Activated naive CD8-positive, alpha-beta T cell treated with anti-CD3 and anti-CD28 coated beads, Interleukin-2, amount 50 U/mL, for 24 hours (primary cell): ENCODE measurements at regions not wholly inside any gene's neighbourhood (a gene's known extent, or its start where the extent isn't known, plus 50 kb on each side); places are given as distances from the start of the nearest gene placed in this dataset.

Source experiments
- ATAC-seq: fragments of 150-1000 bp; cut with Tn5 transposase; one replicate; pipeline ENCODE4 v1.10.0; 2021
- DNase-seq: peaks from one replicate; pipeline ENCODE4 v3.0.0; 2021
- H3K27ac Mint-ChIP-seq: one replicate; pipeline ENCODE4 v1.8.0; 2021; ENCODE audit warnings: mild to moderate bottlenecking, mixed read lengths
- H3K27me3 Mint-ChIP-seq: one replicate; pipeline ENCODE4 v1.8.0; 2021; ENCODE audit warnings: mixed read lengths
- H3K36me3 Mint-ChIP-seq: one replicate; pipeline ENCODE4 v1.8.0; 2021; ENCODE audit warnings: low read depth, mixed read lengths
- H3K4me1 Mint-ChIP-seq: one replicate; pipeline ENCODE4 v1.8.0; 2021; ENCODE audit warnings: mixed read lengths
- H3K4me3 Mint-ChIP-seq: one replicate; pipeline ENCODE4 v1.8.0; 2021; ENCODE audit warnings: mild to moderate bottlenecking, moderate library complexity, mixed read lengths
- H3K9me3 Mint-ChIP-seq: one replicate; pipeline ENCODE4 v1.8.0; 2021; ENCODE audit warnings: mixed read lengths

- Mint-ChIP-seq H3K9me3 (peaks cover 21% of the 10 kb centered on the region), H3K4me1 (peaks cover 7% of the 10 kb centered on the region), H3K36me3 (peaks cover 2% of the 10 kb centered on the region), H3K27ac (no peak overlapping the region), H3K27me3 (peaks cover 37% of the 10 kb centered on the region), H3K4me3 (no peak overlapping the region)
- DNase-seq (no peak), ATAC-seq (no peak)
These were observed 271.2 kb downstream of the ZEB1 start for GRCh38 chr10:31590023-31590800.

DNA sequence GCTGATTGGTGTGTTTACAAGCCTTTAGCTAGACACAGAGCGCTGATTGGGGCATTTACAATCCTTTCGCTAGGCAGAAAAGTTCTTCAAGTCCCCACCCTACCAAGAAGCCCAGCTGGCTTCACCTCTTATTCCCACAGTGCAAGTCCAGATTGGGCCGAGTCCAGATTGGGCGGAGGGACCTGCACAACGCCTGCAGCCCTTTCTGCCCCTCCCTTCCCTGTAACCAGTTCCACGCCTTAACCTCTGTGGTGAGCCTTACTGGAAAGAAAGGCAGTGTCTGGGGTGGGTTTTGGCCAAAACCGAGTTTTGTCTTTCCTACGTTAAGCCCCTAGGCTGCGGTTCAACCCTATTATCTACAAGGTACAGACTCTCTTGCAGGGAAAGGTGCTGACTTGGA, 268.7 kb downstream of the ZEB1 start:
- peaks cover 28% of the 10 kb centered on the region for H3K27me3 Mint-ChIP-seq

GRCh38 chr10:31586723-31587638, 268.0 kb downstream of the ZEB1 start:
- Mint-ChIP-seq H3K36me3 (no peaks in the 10 kb centered on the region), H3K4me1 (peaks cover 11% of the 10 kb centered on the region), H3K9me3 (peaks cover 18% of the 10 kb centered on the region), H3K4me3 (no peak overlapping the region), H3K27me3 (peaks cover 25% of the 10 kb centered on the region), H3K27ac (no peak overlapping the region)
- no peak for ATAC-seq
- DNase-seq = no peak

More for the DNA sequence above, 268.7 kb downstream of the ZEB1 start:
- Mint-ChIP-seq H3K4me3 (no peak overlapping the region), H3K4me1 (peaks cover 7% of the 10 kb centered on the region), H3K9me3 (peaks cover 21% of the 10 kb centered on the region), H3K36me3 (peaks cover 2% of the 10 kb centered on the region), H3K27ac (no peak overlapping the region)
- ATAC-seq (no peak), DNase-seq (no peak)

DNA sequence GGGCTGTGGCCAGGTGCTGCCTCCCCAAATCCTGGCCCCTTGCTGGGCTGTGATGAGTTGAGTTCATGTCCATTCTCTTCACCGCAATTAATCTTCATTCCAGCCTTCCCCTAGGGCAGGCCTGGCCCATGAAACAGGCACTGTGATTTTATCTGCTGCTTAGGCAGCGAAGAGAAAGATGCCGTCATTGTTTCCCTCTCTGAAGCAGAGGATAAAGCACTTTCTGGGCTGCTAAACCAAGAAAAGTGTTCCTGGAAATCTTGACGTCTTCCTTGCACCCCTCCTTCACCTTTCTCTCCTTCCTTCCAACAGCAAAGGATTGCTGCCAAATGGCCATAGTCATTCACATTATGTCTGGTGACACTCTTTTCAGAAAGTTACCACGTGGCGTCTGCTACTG, 265.9 kb downstream of the ZEB1 start:
- DNase-seq (no peak), ATAC-seq (no peak)
- Mint-ChIP-seq H3K9me3 (peaks cover under 1% of the 10 kb centered on the region), H3K4me1 (peaks cover 14% of the 10 kb centered on the region), H3K36me3 (no peaks in the 10 kb centered on the region), H3K27me3 (peaks cover 17% of the 10 kb centered on the region), H3K27ac (no peak overlapping the region), H3K4me3 (no peak overlapping the region)

DNA sequence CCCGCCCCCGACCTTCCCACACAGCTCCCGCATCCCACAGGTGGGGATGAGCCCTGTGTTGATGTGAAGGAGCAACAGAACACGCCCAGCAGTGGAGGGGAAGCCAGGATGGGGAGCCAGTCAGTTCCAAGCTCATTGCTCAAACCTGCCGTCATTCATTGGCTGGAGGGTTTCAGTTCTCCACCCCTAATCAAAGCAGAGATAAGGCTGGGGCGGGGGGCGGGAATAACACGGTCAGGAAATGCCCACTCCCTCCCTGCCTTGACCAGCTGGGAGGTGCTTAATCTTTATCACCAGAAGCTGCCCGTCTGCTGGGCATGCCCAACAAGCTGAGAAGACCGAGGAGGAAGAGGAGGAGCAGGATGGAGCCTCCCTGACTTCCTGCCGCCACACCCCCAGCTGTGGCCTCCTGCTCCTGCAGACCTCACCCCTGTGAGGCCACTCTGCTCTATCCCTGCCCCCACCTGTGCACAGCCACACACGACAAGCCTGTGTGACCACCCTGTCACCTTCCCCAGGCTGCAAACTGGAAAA, 265.1 kb downstream of the ZEB1 start:
- Mint-ChIP-seq H3K27ac (no peak overlapping the region), H3K27me3 (peaks cover 17% of the 10 kb centered on the region), H3K9me3 (no peaks in the 10 kb centered on the region), H3K36me3 (no peaks in the 10 kb centered on the region), H3K4me3 (no peak overlapping the region), H3K4me1 (peaks cover 14% of the 10 kb centered on the region)
- ATAC-seq (no peak), DNase-seq (no peak)

DNA sequence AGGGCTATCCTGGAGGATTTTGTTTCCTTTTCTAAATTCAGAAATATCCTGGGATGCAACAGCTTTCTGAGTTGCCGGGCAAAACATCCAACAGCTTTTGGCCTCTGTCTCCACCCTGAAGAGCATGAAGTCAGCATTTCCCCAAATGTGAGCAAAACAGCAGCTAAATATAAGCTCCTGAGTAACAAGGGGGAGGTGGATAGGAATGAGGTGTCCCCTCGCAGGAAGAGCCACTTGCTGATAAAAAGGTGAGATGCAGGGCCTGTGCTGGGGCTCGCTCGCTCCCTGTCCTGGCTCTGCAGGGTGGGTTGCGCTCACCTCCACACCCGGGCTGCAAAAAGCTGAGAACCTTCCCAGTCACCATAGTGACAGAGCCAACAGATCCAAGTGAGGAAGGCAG, 264.3 kb downstream of the ZEB1 start:
- ATAC-seq (no peak), DNase-seq (no peak)
- Mint-ChIP-seq H3K36me3 (peaks cover 2% of the 10 kb centered on the region), H3K4me1 (peaks cover 21% of the 10 kb centered on the region), H3K9me3 (no peaks in the 10 kb centered on the region), H3K4me3 (no peak overlapping the region), H3K27ac (no peak overlapping the region), H3K27me3 (peaks cover 17% of the 10 kb centered on the region)

DNA sequence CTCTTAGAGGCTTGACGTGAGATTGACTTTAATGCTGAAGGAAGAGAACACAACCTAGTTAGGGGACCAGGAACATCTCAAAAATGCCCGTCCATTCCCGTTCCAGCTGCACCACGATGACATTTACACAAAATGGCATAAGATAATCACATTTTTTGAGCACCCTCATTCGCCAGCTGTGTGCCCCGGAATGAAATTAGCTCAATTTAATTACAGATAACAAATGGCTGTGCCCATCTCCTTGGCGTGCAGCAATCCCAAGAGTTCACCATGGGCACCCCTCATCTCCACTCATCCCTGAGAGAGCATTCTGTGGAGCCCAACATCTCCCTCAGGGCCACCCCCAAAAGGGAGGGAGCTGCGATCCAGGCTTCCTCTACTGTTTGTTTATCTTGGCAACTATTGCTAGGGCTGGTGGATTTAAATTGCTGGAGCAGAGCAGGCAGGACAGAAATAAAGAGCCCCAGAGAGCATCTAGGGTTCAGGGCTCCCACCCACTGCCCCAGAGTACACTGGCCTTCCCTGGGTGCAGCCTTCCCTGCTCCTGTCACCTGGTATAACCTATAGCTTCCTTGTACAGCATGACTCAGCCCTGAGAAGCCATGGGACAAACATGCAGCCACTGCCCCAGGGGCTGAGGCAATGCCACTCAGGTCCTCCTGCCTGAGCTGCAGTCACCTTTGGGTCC, 263.5 kb downstream of the ZEB1 start:
- peaks cover 24% of the 10 kb centered on the region for H3K4me1 Mint-ChIP-seq
- no peak for DNase-seq
- H3K27me3 Mint-ChIP-seq = peaks cover 15% of the 10 kb centered on the region
- peaks cover 2% of the 10 kb centered on the region for H3K36me3 Mint-ChIP-seq
- no peaks in the 10 kb centered on the region for H3K9me3 Mint-ChIP-seq
- H3K4me3 Mint-ChIP-seq = no peak overlapping the region
- no peak for ATAC-seq
- no peak overlapping the region for H3K27ac Mint-ChIP-seq

GRCh38 chr10:31581741-31582323, 262.8 kb downstream of the ZEB1 start:
- DNase-seq (no peak), ATAC-seq (peak; percentile 29)
- peaks cover 19% of the 10 kb centered on the region for H3K4me1 Mint-ChIP-seq
- H3K36me3 Mint-ChIP-seq = peaks cover 2% of the 10 kb centered on the region
- no peak overlapping the region for H3K4me3 Mint-ChIP-seq
- H3K27me3 Mint-ChIP-seq = peaks cover 9% of the 10 kb centered on the region
- no peak overlapping the region for H3K27ac Mint-ChIP-seq
- peaks cover 4% of the 10 kb centered on the region for H3K9me3 Mint-ChIP-seq

- DNase-seq (no peak), ATAC-seq (no peak)
- H3K36me3 Mint-ChIP-seq = peaks cover 2% of the 10 kb centered on the region
- peaks cover 17% of the 10 kb centered on the region for H3K4me1 Mint-ChIP-seq
- H3K27me3 Mint-ChIP-seq = peaks cover 2% of the 10 kb centered on the region
- peaks cover 4% of the 10 kb centered on the region for H3K9me3 Mint-ChIP-seq
- H3K4me3 Mint-ChIP-seq = no peak overlapping the region
- no peak overlapping the region for H3K27ac Mint-ChIP-seq
These were observed 261.6 kb downstream of the ZEB1 start for GRCh38 chr10:31580646-31581045.
